GM19397 (cell line): ENCODE measurements at regions not wholly inside any gene's neighbourhood (a gene's known extent, or its start where the extent isn't known, plus 50 kb on each side); places are given as distances from the start of the nearest gene placed in this dataset.

ENCODE experiments used
- ATAC-seq: cut with Tn5 transposase; IDR thresholded peaks from one replicate; pipeline ENCODE4 v1.9.1; 2021; ENCODE audit warnings: mild to moderate bottlenecking, moderate library complexity; ENCODE audit not compliant: unreplicated experiment

DNA sequence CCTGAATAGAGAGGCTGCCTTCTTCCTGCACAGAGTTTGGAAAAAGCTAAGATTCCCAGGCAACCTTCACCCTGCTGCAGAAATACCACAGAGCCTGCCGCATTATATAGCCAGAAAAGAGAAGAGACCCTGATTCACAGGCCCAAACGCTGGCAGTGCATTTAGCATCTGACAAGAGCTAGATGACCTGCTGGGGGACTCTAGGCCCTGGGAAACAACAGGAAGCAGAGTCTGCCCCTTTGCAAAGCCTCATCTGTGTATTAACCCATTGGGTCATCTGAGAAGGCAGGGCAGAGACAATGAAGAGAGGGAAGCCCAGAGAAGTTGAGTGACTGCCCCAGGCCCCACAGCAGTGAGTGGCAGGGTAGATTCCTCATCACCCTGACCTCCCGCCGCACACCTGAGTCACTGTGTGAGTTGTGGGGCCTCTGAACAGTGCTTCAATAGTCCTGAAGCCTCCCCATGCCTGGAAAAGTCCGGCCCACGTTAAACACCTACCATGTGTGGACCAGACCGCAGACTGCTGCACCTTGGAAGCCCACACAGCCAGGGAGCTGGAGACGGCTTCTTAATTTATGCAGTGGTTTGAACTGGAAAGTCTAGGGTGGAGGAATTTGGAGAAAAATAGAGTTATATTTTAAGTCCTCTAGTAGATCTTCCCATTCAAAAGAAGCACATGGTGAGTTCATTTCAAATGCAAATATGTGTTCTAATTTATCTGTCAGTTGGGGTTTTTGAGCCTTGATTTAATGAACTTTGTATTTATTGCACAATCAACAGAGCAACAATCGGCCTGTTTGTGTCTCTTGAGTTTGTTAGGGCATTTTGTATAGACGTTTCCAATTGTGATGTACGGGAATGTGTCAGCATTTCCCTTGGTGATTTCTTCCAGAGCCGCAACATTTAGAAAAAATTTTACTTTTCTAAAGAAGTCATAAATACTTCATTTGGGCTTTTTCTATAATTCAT lies 80.4 kb upstream of the GPR26 start:
- ATAC-seq: no peak

GRCh38 chr10:123587110-123587509 lies 79.0 kb upstream of the GPR26 start:
- no peak for ATAC-seq

- no peak for ATAC-seq
These were observed 77.7 kb upstream of the GPR26 start for GRCh38 chr10:123588386-123588914.

DNA sequence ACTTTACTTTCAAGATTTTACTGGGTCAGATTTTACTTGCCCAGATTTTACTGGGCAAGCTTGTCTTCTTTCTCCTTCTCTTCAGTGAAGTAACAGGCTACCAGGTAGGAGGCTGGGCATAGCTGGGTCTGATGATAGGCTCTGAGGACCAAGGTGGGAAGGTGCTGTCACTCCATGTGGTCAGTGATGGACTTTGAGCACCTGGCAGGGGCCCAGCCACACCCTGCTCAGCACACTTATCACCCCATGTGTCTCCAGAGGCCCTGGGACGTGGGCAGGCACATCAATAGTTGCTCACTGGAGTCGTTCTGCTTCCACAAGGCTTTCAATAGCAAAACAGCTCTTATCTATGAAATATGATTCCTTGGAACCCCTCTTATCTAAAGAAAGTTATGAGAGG lies 70.5 kb upstream of the GPR26 start:
- no peak for ATAC-seq

DNA sequence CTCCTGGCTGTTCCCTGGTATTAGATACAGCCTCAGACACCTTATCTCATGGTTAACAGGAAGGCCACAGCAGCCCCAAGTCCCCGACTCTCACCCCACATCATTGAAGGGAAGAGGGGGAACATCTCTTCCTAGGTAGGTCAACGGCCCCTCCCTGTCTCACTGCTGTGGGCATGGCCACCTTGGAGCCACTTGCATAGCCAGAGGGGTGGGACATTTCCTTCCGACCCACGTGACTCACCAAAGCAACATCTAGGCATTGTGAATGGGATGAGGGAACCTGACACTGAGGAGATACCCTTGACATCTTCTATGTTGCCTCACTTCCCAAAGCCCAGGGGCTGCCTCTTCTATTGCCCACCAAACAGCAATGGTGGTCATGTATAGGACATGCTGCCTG lies 68.5 kb upstream of the GPR26 start:
- no peak for ATAC-seq

GRCh38 chr10:123599366-123599849 lies 66.7 kb upstream of the GPR26 start:
- no peak for ATAC-seq

GRCh38 chr10:123600177-123600576 lies 66.0 kb upstream of the GPR26 start:
- ATAC-seq: no peak

GRCh38 chr10:123603130-123603529 lies 63.0 kb upstream of the GPR26 start:
- no peak for ATAC-seq

DNA sequence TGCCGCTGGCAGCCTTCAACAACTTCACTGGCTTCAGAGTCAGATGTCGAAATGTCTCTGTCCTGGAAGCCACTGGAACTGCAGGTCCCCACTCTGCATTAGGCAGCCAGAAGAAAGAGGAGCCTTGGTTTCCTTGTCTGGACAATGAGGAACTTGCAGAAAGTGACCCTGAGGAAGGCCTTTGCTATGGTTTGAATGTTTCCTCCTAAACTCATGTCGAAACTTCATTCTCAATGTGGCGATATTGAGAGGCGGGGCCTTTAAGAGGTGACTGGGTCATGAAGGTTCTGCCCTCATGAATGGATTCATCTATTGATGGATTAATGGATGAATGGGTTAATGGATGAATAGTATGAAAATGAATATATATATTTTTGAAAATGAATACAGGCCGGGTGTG lies 61.6 kb upstream of the GPR26 start:
- no peak for ATAC-seq

GRCh38 chr10:123606006-123606405 lies 60.1 kb upstream of the GPR26 start:
- no peak for ATAC-seq

DNA sequence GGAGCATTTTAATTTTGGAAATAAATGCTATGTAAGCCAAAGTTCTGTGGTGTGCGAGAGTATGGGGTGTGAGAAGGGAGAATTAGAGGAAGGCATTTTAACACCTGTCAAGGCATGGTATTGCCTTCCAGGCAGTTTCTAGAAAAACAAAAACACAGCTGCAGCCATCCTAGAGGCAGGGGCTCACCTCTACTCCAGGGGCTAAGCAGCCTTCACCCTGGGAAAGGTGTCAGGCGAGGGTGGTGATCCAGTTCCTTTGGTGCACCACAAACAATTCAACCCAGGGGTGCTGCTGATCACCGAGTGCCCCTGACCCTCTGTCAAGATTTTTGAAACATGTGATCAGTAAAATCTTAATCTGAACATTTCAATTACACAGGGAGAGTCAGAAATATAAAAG lies 59.2 kb upstream of the GPR26 start:
- no peak for ATAC-seq

GRCh38 chr10:123607386-123607785 lies 58.8 kb upstream of the GPR26 start:
- no peak for ATAC-seq

DNA sequence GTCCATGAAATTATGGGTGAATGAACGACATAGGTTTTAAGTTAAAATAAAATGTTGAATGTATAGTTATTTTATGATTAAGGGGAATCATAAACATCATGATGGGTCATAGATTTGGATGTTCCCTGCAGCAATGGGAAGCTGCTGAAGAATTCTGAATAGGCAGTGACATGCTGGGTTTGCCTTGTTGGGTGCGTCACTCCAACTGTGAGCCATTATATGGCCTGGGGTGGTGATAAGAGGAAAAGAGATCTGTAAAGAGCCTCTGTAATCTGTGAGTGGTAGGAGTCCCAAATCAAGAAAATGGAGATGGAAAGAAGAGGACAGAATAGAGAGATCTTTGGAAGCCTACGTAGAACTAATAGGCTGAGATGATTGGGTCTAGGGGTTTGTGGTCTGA lies 58.1 kb upstream of the GPR26 start:
- ATAC-seq: no peak

GRCh38 chr10:123611243-123611642 lies 54.9 kb upstream of the GPR26 start:
- no peak for ATAC-seq

GRCh38 chr10:123611876-123612275 lies 54.3 kb upstream of the GPR26 start:
- no peak for ATAC-seq

DNA sequence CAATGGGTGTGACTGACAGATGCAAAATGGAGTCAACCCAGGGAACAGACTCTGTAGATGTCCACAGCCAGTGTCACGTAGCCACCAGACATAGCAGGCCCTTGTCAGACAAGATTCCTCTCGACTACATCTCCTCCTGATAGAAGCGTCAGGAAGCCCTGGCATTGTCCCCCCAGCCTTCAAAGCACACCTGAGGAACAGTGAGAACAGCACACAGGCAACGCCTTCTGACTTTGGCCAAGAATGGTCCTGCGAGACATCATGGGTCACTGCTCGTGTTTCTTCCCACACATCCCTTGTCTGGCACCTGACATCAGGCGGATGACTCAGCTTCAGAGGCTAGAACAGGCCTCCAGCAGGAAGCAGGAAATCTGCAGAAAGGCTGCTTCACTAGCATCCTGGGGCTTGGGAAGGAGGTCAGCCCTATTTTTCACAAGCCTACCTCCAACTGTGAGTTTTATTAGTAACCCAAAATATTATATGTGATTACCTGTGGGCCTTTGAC lies 52.8 kb upstream of the GPR26 start:
- ATAC-seq: no peak

DNA sequence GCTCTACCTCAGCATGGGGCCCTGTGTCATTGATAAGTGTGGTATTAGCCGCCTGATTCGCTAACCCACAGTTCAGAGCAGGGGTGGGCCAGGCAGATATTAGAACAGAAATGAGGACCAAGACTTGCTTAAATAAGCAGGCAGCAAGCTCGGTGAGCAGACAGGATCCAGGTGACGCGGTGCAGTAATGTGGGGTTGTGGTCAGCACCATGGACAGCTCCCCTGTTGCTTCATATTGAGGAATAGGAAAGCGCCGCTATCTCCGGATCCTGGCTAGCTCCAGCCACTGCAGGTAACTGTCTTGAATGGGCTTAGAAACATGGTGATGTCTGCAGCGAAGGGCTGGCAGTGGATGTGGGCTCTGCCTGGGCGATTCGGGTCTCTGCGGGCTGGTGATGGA lies 51.3 kb upstream of the GPR26 start:
- ATAC-seq: no peak
